ENCODE measurements at regions not wholly inside any gene's neighbourhood (a gene's known extent, or its start where the extent isn't known, plus 50 kb on each side); places are given as distances from the start of the nearest gene placed in this dataset.

- H3K4me3 ChIP-seq (ENCODE audit: low read depth in 1 of 3, low read length in 3 of 3): no peak overlapping the region
- no peak for DNase-seq (ENCODE audit: low spot score)
- WGBS: 35% methylated on average over 3 of the region's 3 CpGs
- no peak overlapping the region for H3K9ac ChIP-seq (ENCODE audit: low read depth in 1 of 2, low read length in 2 of 2)
- TF ChIP-seq FOXA2 (IDR thresholded peaks at IDR 0.05) (no peak), GABPA (IDR thresholded peaks at IDR 0.05 in 1 of 2, conservative IDR thresholded peaks at IDR 0.05 in 1 of 2) (no peak), JUND (IDR thresholded peaks at IDR 0.05) (no peak), EGR1 (IDR thresholded peaks at IDR 0.05; ENCODE audit: low read depth in 2 of 2) (no peak), RXRA (IDR thresholded peaks at IDR 0.05) (no peak), FOXA1 (IDR thresholded peaks at IDR 0.05) (no peak), SP1 (IDR thresholded peaks at IDR 0.05) (no peak), HNF4G (IDR thresholded peaks at IDR 0.05) (no peak), HNF4A (conservative IDR thresholded peaks at IDR 0.05) (no peak), TAF1 (conservative IDR thresholded peaks at IDR 0.05) (no peak), REST (IDR thresholded peaks at IDR 0.05) (no peak), NR2F2 (IDR thresholded peaks at IDR 0.05) (no peak), ATF3 (IDR thresholded peaks at IDR 0.05) (no peak), RAD21 (IDR thresholded peaks at IDR 0.05) (no peak)
- TF ChIP-seq, protein P1, sequence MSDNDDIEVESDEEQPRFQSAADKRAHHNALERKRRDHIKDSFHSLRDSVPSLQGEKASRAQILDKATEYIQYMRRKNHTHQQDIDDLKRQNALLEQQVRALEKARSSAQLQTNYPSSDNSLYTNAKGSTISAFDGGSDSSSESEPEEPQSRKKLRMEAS (IDR thresholded peaks at IDR 0.05): no peak
- TF ChIP-seq, protein P2, sequence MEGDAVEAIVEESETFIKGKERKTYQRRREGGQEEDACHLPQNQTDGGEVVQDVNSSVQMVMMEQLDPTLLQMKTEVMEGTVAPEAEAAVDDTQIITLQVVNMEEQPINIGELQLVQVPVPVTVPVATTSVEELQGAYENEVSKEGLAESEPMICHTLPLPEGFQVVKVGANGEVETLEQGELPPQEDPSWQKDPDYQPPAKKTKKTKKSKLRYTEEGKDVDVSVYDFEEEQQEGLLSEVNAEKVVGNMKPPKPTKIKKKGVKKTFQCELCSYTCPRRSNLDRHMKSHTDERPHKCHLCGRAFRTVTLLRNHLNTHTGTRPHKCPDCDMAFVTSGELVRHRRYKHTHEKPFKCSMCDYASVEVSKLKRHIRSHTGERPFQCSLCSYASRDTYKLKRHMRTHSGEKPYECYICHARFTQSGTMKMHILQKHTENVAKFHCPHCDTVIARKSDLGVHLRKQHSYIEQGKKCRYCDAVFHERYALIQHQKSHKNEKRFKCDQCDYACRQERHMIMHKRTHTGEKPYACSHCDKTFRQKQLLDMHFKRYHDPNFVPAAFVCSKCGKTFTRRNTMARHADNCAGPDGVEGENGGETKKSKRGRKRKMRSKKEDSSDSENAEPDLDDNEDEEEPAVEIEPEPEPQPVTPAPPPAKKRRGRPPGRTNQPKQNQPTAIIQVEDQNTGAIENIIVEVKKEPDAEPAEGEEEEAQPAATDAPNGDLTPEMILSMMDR (IDR thresholded peaks at IDR 0.05; ENCODE audit: low read depth, low read length, missing input control): no peak
- no peaks in the 10 kb centered on the region for H3K4me1 ChIP-seq (ENCODE audit: control insufficient read depth in 4 of 4, insufficient read depth in 4 of 4, low read length in 3 of 4)
- no peaks in the 10 kb centered on the region for H3K27me3 ChIP-seq (ENCODE audit: control insufficient read depth in 4 of 4, insufficient read depth in 4 of 4, low read length in 3 of 4)
- H3K9me3 ChIP-seq (ENCODE audit: control insufficient read depth in 4 of 4, low read length in 3 of 4): no peaks in the 10 kb centered on the region
- no peak overlapping the region for H3K27ac ChIP-seq (ENCODE audit: low read depth in 1 of 2, low read length in 2 of 2)
- no peaks in the 10 kb centered on the region for H3K36me3 ChIP-seq (ENCODE audit: control insufficient read depth in 4 of 4, insufficient read depth in 3 of 4, low read depth in 1 of 4, low read length in 3 of 4)
Measured at GRCh38 chr6:122068291-122068769, 331.1 kb upstream of the HSF2 start.

DNA sequence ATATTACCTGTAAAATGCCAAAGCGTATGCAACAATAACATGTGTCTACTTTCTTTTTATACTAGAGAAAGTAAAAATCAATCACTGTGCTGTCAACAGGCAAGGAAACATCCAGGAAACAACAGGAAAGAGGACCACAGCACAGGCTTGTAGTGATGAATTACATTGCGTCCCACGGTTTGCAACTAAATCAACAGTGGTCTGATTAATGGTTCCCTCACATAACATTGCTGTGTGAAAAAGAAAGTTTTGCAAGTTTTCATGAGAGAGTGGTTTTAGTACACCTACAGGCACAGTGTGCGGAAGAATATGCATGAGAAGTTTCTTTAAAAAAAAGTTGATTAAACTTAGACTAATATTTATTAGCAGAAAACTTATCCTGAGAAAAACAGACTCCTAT is 329.5 kb upstream of the HSF2 start:
- Histone ChIP-seq H3K4me1 (ENCODE audit: control insufficient read depth in 4 of 4, insufficient read depth in 4 of 4, low read length in 3 of 4) (no peaks in the 10 kb centered on the region), H3K9ac (ENCODE audit: low read depth in 1 of 2, low read length in 2 of 2) (no peak overlapping the region), H3K4me3 (ENCODE audit: low read depth in 1 of 3, low read length in 3 of 3) (no peak overlapping the region), H3K36me3 (ENCODE audit: control insufficient read depth in 4 of 4, insufficient read depth in 3 of 4, low read depth in 1 of 4, low read length in 3 of 4) (no peaks in the 10 kb centered on the region), H3K27ac (ENCODE audit: low read depth in 1 of 2, low read length in 2 of 2) (no peak overlapping the region), H3K9me3 (ENCODE audit: control insufficient read depth in 4 of 4, low read length in 3 of 4) (no peaks in the 10 kb centered on the region), H3K27me3 (ENCODE audit: control insufficient read depth in 4 of 4, insufficient read depth in 4 of 4, low read length in 3 of 4) (no peaks in the 10 kb centered on the region)
- DNase-seq (ENCODE audit: low spot score): no peak
- 69% methylated on average over 4 of the region's 4 CpGs for WGBS
- TF ChIP-seq FOXA2 (IDR thresholded peaks at IDR 0.05): no peak
- TF ChIP-seq REST (IDR thresholded peaks at IDR 0.05): no peak
- TF ChIP-seq GABPA (IDR thresholded peaks at IDR 0.05 in 1 of 2, conservative IDR thresholded peaks at IDR 0.05 in 1 of 2): no peak
- TF ChIP-seq YY1 (IDR thresholded peaks at IDR 0.05): no peak
- no peak for TF ChIP-seq EGR1 (IDR thresholded peaks at IDR 0.05; ENCODE audit: low read depth in 2 of 2)
- TF ChIP-seq HNF4A (conservative IDR thresholded peaks at IDR 0.05): no peak
- TF ChIP-seq JUND (IDR thresholded peaks at IDR 0.05): no peak
- no peak for TF ChIP-seq SP1 (IDR thresholded peaks at IDR 0.05)
- no peak for TF ChIP-seq HNF4G (IDR thresholded peaks at IDR 0.05)
- no peak for TF ChIP-seq NR2F2 (IDR thresholded peaks at IDR 0.05)

Measured in liver (tissue), 8 donors.